K562 (cell line): ENCODE measurements at regions not wholly inside any gene's neighbourhood (a gene's known extent, or its start where the extent isn't known, plus 50 kb on each side); places are given as distances from the start of the nearest gene placed in this dataset.

Experiments used
- ATAC-seq: fragments of 200-7000 bp; cut with Tn5 transposase; 3 replicates; pipeline ENCODE4 v1.9.1; 2020; ENCODE audit warnings: moderate library complexity
- BruUV-seq: library from RNA; stranded (reverse); fragments of 400-500 nt; replicated peaks from 2 replicates; lab custom pipeline; 2021; lab: Mats Ljungman, UMichigan
- CTCF ChIA-PET: fragments of 300-600 bp; formaldehyde crosslinking; extraction: SDS; loops from one replicate; lab custom pipeline; 2021; ENCODE audit warnings: low intra/inter-chr PET ratio; lab: Yijun Ruan, JAX
- POLR2A ChIA-PET: fragments of 300-600, 350-650 bp; sonication (Branson Sonifier 250); formaldehyde crosslinking; extraction: SDS; loops from one replicate; lab custom pipeline; 2021; ENCODE audit warnings: antibody characterized with exemption, inconsistent platforms; lab: Yijun Ruan, JAX
- DNase-seq, 4 experiments: peaks; one replicate each; pipeline versions ENCODE4 v3.0.0 to v3.0.0-alpha.2; 2011 to 2018; ENCODE audit warnings: low spot score in 3 of 4, mixed read lengths in 3 of 4; ENCODE audit errors: extremely low read depth in 1 of 4
- FAIRE-seq: peaks from 2 replicates; lab custom pipeline; 2011; peaks lifted over from hg19 to GRCh38; lab: Jason Lieb, UNC
- H2AFZ ChIP-seq: 2 replicates; pipeline ENCODE4 v1.6.0; 2011; ENCODE audit warnings: low read depth, low read length, control low read depth, inconsistent platforms
- H3K27ac ChIP-seq: fragments of 200-600 bp; 3 replicates; pipeline ENCODE4 v1.8.0; 2011; ENCODE audit warnings: low read depth, mild to moderate bottlenecking, control low read depth, inconsistent platforms, low read length, moderate library complexity, mixed read lengths; ENCODE audit errors: extremely low read depth
- H3K27me3 ChIP-seq, 2 experiments: fragments of 300-600 bp in 1 of 2; 2 replicates in 1 of 2; 3 replicates in 1 of 2; pipeline versions ENCODE4 v1.6.0 to v1.8.0; 2011; ENCODE audit warnings: inconsistent platforms in 2 of 2, low read length in 2 of 2, mild to moderate bottlenecking in 1 of 2, mixed read lengths in 1 of 2, moderate library complexity in 1 of 2; ENCODE audit not compliant: control insufficient read depth in 2 of 2, insufficient read depth in 2 of 2
- H3K36me3 ChIP-seq: fragments of 300-600 bp; 3 replicates; pipeline ENCODE4 v1.8.0; 2011; ENCODE audit warnings: mild to moderate bottlenecking, low read length, inconsistent platforms; ENCODE audit not compliant: control insufficient read depth, insufficient read depth
- H3K4me1 ChIP-seq, 2 experiments: fragments of 200-600 bp in 1 of 2; replicated peaks in 1 of 2; 2 replicates in 1 of 2; 3 replicates in 1 of 2; pipeline versions ENCODE4 v1.5.1 to v1.8.0; 2011; ENCODE audit warnings: inconsistent platforms in 2 of 2, low read length in 2 of 2, mild to moderate bottlenecking in 1 of 2, mixed read lengths in 1 of 2, moderate library complexity in 1 of 2; ENCODE audit not compliant: control insufficient read depth in 2 of 2, insufficient read depth in 2 of 2
- H3K4me2 ChIP-seq: 2 replicates; pipeline ENCODE4 v1.6.1; 2011; ENCODE audit warnings: low read length, control low read depth, inconsistent platforms, mixed read lengths; ENCODE audit not compliant: insufficient read depth
- H3K4me3 ChIP-seq: fragments of 200-600 bp; sonication (generic), shearing (Covaris generic); 2 replicates; pipeline ENCODE4 v1.5.1; 2016; ENCODE audit warnings: control low read depth, inconsistent platforms
- H3K79me2 ChIP-seq: fragments of 200-600 bp; 3 replicates; pipeline ENCODE4 v1.8.0; 2011; ENCODE audit warnings: low read length, inconsistent platforms; ENCODE audit not compliant: control insufficient read depth, insufficient read depth
- H3K9ac ChIP-seq, 2 experiments: 2 replicates each; pipeline versions ENCODE4 v1.6.0 to v1.6.1; 2011; ENCODE audit warnings: low read depth in 2 of 2, low read length in 2 of 2, control low read depth in 1 of 2, inconsistent platforms in 1 of 2, mild to moderate bottlenecking in 1 of 2, mixed read lengths in 1 of 2; ENCODE audit not compliant: insufficient read depth in 1 of 2
- H3K9me1 ChIP-seq: one replicate; pipeline ENCODE4 v1.6.0; 2011; ENCODE audit warnings: inconsistent platforms, mild to moderate bottlenecking, low read length, moderate library complexity; ENCODE audit not compliant: control insufficient read depth, insufficient read depth
- H3K9me3 ChIP-seq: replicated peaks from 2 replicates; pipeline ENCODE4 v1.5.1; 2011; ENCODE audit warnings: low read depth, low read length, inconsistent platforms; ENCODE audit not compliant: control insufficient read depth, insufficient read depth
- H4K20me1 ChIP-seq: replicated peaks from 2 replicates; pipeline ENCODE4 v1.6.1; 2011; ENCODE audit warnings: low read length, inconsistent platforms, mixed read lengths; ENCODE audit not compliant: control insufficient read depth, insufficient read depth
- FOXK2 ChIP-seq, 2 experiments: fragments of 450-650 bp; IDR thresholded peaks in 1 of 2; conservative IDR thresholded peaks in 1 of 2; 2 replicates each; pipeline ENCODE4 v1.6.1; 2016; ENCODE audit warnings: low read depth in 2 of 2, mild to moderate bottlenecking in 1 of 2
- MAFF ChIP-seq: IDR thresholded peaks from 2 replicates; pipeline ENCODE4 v1.6.1; 2012; ENCODE audit warnings: low read length, improper control_type of control experiment
- MEIS2 ChIP-seq: fragments of 450-650 bp; IDR thresholded peaks from 2 replicates; pipeline ENCODE4 v1.6.1; 2014; ENCODE audit warnings: mild to moderate bottlenecking; ENCODE audit not compliant: partially characterized antibody
- NEUROD1 ChIP-seq: fragments of 150-350 bp; IDR thresholded peaks from 2 replicates; pipeline ENCODE4 v1.6.1; 2014; ENCODE audit warnings: borderline replicate concordance, low read length, low read depth; ENCODE audit not compliant: partially characterized antibody
- ZFX ChIP-seq: sonication (generic); formaldehyde crosslinking; IDR thresholded peaks from 2 replicates; pipeline ENCODE4 v1.8.0; 2022; ENCODE audit warnings: mild to moderate bottlenecking, missing genetic modification reagents, moderate library complexity
- ZNF3 ChIP-seq: fragments of 250-450 bp; sonication (Bioruptor Pico); IDR thresholded peaks from 2 replicates; pipeline ENCODE4 v1.5.0; 2021; ENCODE audit warnings: mild to moderate bottlenecking, moderate library complexity
- WGBS: fragments of 100-300 bp; shearing (Covaris generic); methylation state at CpG from one replicate; pipeline ENCODE4 v1.1.6; 2016; ENCODE audit warnings: low coverage, mixed read lengths; ENCODE audit not compliant: insufficient coverage; ENCODE audit errors: missing lambda C conversion rate; 5-methylcytosine and 5-hydroxymethylcytosine counted together
- in situ Hi-C: fragments of 300-500 bp; cut with MboI; formaldehyde crosslinking; loops from 4 replicates; pipeline ENCODE4 v1.15.0; 2018; ENCODE audit warnings: inconsistent platforms, mixed read lengths
- intact Hi-C: fragments of 100-400 bp; cut with micrococcal nuclease; formaldehyde crosslinking; loops from 2 replicates; pipeline ENCODE4 v1.14.2; 2022
- TF ChIP-seq, protein P1 (sequence below): fragments of 200-800 bp; sonication (Bioruptor generic); IDR thresholded peaks from 2 replicates; pipeline ENCODE4 v1.6.1; 2017; ENCODE audit warnings: missing genetic modification characterization, missing compliant biosample characterization

DNA sequence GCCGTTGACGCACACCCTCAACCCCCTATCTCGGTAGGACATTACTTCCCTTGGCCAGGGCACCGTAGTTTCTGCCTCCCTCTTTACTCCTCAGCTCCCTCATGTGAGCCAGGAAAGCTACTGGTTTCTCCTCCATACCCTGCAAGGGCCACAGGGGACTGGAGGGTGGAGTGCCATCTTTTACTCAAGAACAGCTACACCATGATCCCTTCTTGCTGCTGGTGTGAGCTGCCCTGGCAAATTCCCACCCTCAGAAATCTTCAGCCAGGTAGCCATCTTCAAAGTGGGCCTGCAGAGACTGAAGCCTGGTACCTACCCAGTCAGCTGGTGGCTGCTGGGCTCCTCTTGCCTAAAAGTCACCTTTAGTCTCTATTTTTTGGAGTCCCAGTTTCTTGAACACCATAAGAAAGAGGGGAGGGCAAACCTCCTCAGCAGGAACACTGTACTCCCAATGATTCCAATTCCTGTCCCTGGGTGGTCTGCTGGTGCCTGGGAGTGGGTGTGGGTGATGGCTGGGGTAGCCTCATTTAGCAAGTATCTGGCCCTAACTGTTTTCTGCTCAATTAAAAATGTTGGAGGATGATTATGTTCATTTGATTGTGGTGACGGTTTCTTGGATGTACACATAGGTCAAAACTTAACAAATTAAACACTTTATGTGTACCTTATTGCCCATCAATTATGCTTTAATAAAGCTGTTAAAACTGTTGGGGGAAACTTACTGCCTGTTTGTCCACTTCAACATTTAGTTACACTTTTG is 105.0 kb upstream of the NPY start:
- H3K4me3 ChIP-seq: no peak overlapping the region
- TF ChIP-seq ZFX (CRISPR knock-in tag) (no peak), NEUROD1 (no peak), ZNF3 (no peak), MEIS2 (no peak), FOXK2 (conservative IDR thresholded peaks at IDR 0.05 in 1 of 2, IDR thresholded peaks at IDR 0.05 in 1 of 2; ENCODE audit: low read depth in 2 of 2) (no peak), MAFF (no peak)
- TF ChIP-seq, protein P1, sequence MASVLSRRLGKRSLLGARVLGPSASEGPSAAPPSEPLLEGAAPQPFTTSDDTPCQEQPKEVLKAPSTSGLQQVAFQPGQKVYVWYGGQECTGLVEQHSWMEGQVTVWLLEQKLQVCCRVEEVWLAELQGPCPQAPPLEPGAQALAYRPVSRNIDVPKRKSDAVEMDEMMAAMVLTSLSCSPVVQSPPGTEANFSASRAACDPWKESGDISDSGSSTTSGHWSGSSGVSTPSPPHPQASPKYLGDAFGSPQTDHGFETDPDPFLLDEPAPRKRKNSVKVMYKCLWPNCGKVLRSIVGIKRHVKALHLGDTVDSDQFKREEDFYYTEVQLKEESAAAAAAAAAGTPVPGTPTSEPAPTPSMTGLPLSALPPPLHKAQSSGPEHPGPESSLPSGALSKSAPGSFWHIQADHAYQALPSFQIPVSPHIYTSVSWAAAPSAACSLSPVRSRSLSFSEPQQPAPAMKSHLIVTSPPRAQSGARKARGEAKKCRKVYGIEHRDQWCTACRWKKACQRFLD (CRISPR knock-in tag): no peak
- TF ChIP-seq, all 486 proteins: peak for 0
- 0 out of 5 replicates have a peak, but pooled peaks cover 0 to 5% of the 10 kb centered on the region in 2 experiments for H3K27me3 ChIP-seq
- ATAC-seq (no peak), DNase-seq (no peak), FAIRE-seq (no peak)
- CTCF ChIA-PET: no interaction called here
- BruUV-seq: no TSS peak
- intact Hi-C loops: no loop called here
- no peaks in the 10 kb centered on the region for H3K4me1 ChIP-seq
- 2% methylated on average over 5 of the region's 5 CpGs for WGBS
- POLR2A ChIA-PET: no interaction called here
- in situ Hi-C loops: no loop called here
- no peak overlapping the region for H3K27ac ChIP-seq
- no peaks in the 10 kb centered on the region for H3K9me1 ChIP-seq
- no peak overlapping the region for H3K4me2 ChIP-seq
- H3K36me3 ChIP-seq: no peaks in the 10 kb centered on the region
- H3K9ac ChIP-seq: no peak overlapping the region
- H3K9me3 ChIP-seq: no peaks in the 10 kb centered on the region
- no peaks in the 10 kb centered on the region for H3K79me2 ChIP-seq
- no peaks in the 10 kb centered on the region for H4K20me1 ChIP-seq
- no peak overlapping the region for H2AFZ ChIP-seq
